Suppressor macrophage (primary cell): ENCODE measurements at regions not wholly inside any gene's neighbourhood (a gene's known extent, or its start where the extent isn't known, plus 50 kb on each side); places are given as distances from the start of the nearest gene placed in this dataset.

Experiments used
- DNase-seq, 4 experiments: peaks; one replicate each; pipeline ENCODE4 v3.0.0-alpha.2; 2020 to 2022

- DNase-seq = no peak
These were observed 89.0 kb downstream of the UNCX start for GRCh38 chr7:1321411-1322239.

GRCh38 chr7:1322240-1323110 lies 89.8 kb downstream of the UNCX start:
- DNase-seq = no peak

GRCh38 chr7:1323178-1324027 lies 90.7 kb downstream of the UNCX start:
- DNase-seq = no peak

- no peak for DNase-seq
These were observed 91.6 kb downstream of the UNCX start for GRCh38 chr7:1324028-1324900.

- DNase-seq = no peak
These were observed 92.6 kb downstream of the UNCX start for GRCh38 chr7:1325246-1325645.

GRCh38 chr7:1325646-1326510 lies 93.2 kb downstream of the UNCX start:
- no peak for DNase-seq

- DNase-seq = no peak
These were observed 93.8 kb downstream of the UNCX start for GRCh38 chr7:1326511-1326785.

GRCh38 chr7:1329261-1329660 lies 96.6 kb downstream of the UNCX start:
- no peak for DNase-seq

GRCh38 chr7:1329966-1330800 lies 97.5 kb downstream of the UNCX start:
- no peak for DNase-seq

- no peak for DNase-seq
These were observed 98.2 kb downstream of the UNCX start for GRCh38 chr7:1330801-1331425.

- no peak for DNase-seq
These were observed 99.1 kb downstream of the UNCX start for GRCh38 chr7:1331561-1332467.

- DNase-seq = no peak
These were observed 103.8 kb downstream of the UNCX start for GRCh38 chr7:1336509-1336908.

- no peak for DNase-seq
These were observed 106.9 kb downstream of the UNCX start for GRCh38 chr7:1339611-1340010.

- DNase-seq = no peak
These were observed 107.4 kb downstream of the UNCX start for GRCh38 chr7:1340031-1340430.

- no peak for DNase-seq
These were observed 108.0 kb downstream of the UNCX start for GRCh38 chr7:1340461-1341360.

GRCh38 chr7:1341361-1342089 lies 108.9 kb downstream of the UNCX start:
- DNase-seq = no peak
